H7 (cell line): ENCODE measurements at regions not wholly inside any gene's neighbourhood (a gene's known extent, or its start where the extent isn't known, plus 50 kb on each side); places are given as distances from the start of the nearest gene placed in this dataset.
"Not testable (repeated sequence)": the region's sequence is repeated elsewhere in the genome, so short reads cannot be mapped to it uniquely, and the experiment has no call there.

Source experiments
- DNase-seq: peaks from one replicate; pipeline ENCODE4 v3.0.0; 2012
- H3K27me3 ChIP-seq: 2 replicates; pipeline ENCODE4 v1.6.0; 2011; ENCODE audit warnings: mild to moderate bottlenecking, low read length; ENCODE audit not compliant: control insufficient read depth, insufficient read depth
- H3K36me3 ChIP-seq: replicated peaks from 2 replicates; pipeline ENCODE4 v1.5.1; 2011; ENCODE audit warnings: low read length; ENCODE audit not compliant: control insufficient read depth, insufficient read depth
- H3K4me3 ChIP-seq: 2 replicates; pipeline ENCODE4 v1.5.1; 2011; ENCODE audit warnings: low read depth, mild to moderate bottlenecking, control low read depth, low read length, moderate library complexity; ENCODE audit not compliant: insufficient read depth

DNA sequence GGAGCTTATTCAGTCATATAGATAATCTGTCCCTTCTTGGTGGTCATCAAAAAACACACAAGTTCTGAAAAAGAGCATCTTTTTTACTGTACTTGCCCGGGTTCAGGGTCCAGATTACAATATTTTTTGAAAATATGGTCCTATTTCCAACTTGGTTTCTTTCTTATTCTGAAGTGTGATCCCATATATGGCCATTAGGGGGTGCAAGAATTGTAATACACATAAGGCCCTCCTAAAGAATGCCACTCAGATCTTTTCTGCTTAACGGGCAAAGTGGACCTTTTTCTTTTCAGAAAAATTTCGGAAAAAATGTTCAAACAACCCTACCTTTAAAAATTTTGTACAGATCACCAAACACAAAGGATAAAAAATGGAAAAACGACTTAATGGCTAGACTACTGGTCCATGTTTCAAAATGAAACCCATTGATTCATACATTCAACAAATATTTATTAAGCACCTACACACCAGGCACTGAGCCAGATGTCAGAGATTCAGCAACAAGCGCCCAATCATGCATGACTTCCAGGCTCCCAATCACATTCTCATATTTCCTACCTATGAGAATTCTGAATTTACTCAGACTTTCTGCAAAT lies 102.0 kb upstream of the MYRIP start:
- peak; percentile 15 for DNase-seq
- Histone ChIP-seq H3K27me3 (no peaks in the 10 kb centered on the region), H3K36me3 (no peaks in the 10 kb centered on the region), H3K4me3 (no peak overlapping the region)

DNA sequence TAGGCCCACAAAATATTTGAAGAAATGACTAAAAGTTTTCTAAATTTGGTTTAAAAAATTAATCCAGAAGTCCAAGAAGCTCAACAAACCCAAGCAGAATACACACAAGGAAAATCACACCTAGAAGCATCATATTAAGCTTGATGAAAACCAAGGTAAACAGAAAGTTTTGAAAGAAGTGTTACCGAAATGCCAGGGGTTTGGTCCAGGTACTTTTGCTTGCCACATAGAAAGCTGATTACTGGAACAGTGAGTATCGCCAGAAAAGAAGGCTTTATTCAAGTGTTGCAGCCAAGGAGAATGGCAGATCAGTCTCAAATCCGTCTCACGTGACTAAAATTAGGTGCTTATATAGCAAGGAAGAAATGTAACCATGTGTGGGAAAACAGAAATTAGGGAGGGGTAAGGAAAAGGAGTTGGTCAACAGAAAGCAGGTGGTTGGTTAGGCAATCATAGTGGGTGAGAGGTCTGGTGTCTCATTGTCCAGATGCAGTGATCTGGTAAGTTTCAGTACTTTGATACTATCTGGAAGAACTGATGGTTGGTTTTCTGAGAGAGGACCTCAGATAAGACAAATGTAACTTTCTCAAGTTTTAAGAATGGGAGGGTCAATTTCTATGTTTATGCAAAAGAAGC lies 96.9 kb upstream of the MYRIP start:
- no peaks in the 10 kb centered on the region for H3K27me3 ChIP-seq
- no peak for DNase-seq
- H3K4me3 ChIP-seq = no peak overlapping the region
- H3K36me3 ChIP-seq = no peaks in the 10 kb centered on the region

- not testable (repeated sequence) for H3K27me3 ChIP-seq, DNase-seq, H3K4me3 ChIP-seq, H3K36me3 ChIP-seq
These were observed 96.1 kb upstream of the MYRIP start for GRCh38 chr3:39713341-39713740.

DNA sequence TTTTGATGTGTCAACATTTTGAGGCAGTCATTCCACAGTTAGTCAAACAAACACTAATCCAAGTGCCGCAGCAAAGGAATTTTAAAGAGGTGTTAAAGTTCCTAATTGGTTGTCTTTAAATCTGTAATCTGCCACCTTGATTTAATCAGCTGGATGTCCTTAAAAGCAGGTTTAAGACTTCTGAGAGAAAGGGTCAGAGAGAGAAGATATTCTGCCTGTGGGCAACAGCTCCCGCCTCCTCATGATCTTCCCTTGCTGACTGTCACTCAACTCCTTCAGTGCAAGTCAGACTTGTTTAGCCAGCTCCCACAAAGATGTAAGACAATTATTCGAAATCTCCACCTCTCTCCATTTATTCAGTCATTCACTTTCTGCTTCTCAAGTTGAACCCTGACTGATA lies 92.6 kb upstream of the MYRIP start:
- no peaks in the 10 kb centered on the region for H3K36me3 ChIP-seq
- H3K27me3 ChIP-seq = no peaks in the 10 kb centered on the region
- no peak overlapping the region for H3K4me3 ChIP-seq
- no peak for DNase-seq

DNA sequence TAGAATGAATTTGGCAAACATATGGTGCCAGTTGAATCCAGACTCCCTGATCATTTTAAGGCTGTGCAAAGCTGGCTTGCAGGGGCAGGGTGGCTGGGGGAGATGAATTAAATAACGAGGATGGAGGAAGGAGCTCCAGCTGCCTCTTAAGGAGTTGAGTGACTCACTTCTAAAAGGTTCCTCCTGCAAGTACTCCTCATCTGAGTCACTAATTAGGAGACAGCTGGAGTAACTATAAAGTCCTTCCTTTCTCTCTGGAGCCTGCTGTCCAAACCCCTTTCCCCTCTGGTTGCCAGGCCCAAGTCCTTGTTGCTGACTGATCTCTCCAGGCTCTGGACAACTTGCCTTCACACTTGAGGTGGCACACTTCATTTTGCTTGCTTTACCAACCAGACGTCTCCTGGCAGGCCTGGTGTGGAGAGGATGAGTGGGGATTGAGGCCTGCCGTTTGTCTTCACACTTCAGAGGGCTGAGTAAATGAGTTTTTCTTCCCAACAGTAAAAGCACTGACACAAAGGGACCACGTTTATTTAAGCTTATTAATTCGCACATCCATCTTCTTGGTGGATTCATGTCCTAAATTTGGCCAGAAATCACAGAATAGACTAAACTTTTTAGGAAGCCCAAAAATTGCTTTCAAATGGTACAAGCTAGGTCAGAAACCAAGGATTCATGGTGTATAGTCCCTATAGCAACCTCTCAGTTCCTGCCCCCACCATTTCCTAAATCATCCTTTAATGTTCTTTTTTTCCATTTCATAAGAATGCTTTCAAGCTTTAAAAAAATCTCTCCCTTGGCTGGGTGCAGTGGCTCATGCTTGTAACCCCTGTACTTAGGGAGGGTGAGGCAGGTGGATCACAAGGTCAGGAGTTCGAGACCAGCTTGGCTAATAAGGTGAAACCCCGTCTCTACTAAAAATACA lies 90.5 kb upstream of the MYRIP start:
- no peaks in the 10 kb centered on the region for H3K27me3 ChIP-seq
- H3K36me3 ChIP-seq = no peaks in the 10 kb centered on the region
- DNase-seq = no peak
- no peak overlapping the region for H3K4me3 ChIP-seq

DNA sequence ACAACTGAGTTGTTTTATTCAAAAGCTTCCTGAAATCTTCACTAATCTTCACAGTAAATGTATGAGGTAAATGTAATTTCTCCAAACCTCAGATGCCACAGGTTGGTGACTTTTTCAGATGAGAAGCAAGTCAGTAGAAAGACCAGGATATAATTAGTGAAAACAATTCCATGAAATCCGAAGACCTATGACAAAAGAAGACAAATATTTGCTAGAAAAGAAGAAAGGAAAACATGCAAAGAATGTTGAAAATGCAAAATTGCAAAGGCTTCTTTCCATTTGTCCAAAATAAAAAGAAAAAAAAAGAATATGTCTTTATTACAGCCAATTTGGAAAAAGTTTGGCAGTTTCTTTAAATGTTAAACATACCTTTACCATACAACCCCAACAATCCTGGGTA lies 88.3 kb upstream of the MYRIP start:
- Histone ChIP-seq H3K27me3 (no peaks in the 10 kb centered on the region), H3K36me3 (no peaks in the 10 kb centered on the region), H3K4me3 (no peak overlapping the region)
- no peak for DNase-seq

DNA sequence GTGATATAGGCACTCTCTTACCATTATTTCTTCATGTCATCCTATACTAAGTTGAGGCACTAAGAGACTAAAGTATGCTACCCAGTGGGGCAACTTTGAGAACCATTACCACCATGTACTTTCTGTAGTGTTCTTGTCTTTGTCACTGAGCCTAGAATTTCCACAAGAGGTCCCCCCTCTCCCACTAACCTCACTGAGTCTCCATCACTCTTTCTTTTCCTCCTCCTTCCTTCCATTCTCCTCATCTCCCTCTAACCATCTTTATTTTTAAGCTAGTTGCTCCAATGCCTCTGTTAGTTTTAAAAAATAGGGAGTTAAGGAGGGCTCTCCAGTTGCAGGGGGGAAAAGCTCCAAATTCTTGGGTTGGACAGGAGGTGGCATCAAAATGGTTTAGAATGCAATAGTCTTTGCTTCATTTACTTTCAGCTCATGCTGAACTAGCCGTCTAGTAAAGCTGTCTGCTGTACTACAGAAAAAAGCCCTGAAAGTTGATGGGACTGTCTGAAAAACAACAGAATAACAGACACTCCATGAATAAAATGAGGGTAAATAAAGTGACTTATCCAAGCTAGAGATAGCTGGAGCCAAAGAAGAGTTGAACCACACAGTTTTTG lies 85.1 kb upstream of the MYRIP start:
- DNase-seq = no peak
- Histone ChIP-seq H3K27me3 (no peaks in the 10 kb centered on the region), H3K36me3 (no peaks in the 10 kb centered on the region), H3K4me3 (no peak overlapping the region)

DNA sequence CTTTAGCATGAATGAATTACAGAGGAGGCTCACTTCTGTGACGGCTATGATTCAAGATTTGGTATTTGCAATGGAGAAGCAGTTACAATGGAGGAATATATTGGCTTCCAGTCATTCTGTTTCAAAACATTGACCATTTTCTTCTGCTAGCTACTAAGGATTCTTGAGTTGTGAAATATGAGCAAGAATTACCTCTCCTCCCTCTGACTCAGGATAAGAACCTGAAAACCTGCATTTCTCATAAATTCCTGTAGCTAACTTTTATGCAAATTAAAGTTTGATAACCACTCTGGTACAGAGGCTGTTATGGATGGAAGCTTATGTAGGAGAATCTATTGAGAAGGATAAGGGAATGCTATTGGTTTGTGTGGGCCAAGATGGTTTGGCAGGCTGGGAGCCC lies 84.1 kb upstream of the MYRIP start:
- no peak overlapping the region for H3K4me3 ChIP-seq
- no peaks in the 10 kb centered on the region for H3K36me3 ChIP-seq
- DNase-seq = no peak
- H3K27me3 ChIP-seq = no peaks in the 10 kb centered on the region

- H3K36me3 ChIP-seq = no peaks in the 10 kb centered on the region
- no peak overlapping the region for H3K4me3 ChIP-seq
- H3K27me3 ChIP-seq = no peaks in the 10 kb centered on the region
- peak; percentile 8 for DNase-seq
These were observed 82.0 kb upstream of the MYRIP start for GRCh38 chr3:39727415-39727814.

DNA sequence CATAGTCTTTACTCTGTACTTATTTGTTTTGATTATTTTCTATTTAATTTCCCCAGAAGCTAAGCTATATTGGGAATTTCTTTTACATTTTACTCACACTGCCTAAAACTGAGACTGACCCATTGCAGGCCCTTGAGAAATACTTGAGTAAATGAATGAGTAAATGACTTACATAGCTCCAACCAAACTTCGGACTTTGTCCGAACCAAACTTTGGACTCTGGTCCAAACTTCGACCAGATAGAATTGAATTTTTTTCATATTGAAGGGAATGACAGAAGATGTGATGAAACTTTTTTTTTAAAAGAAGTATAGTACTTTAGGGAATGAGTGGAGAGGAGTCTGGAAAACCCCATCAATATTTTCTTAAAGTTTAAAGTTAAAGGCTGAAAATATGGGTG lies 75.6 kb upstream of the MYRIP start:
- no peak overlapping the region for H3K4me3 ChIP-seq
- H3K36me3 ChIP-seq = no peaks in the 10 kb centered on the region
- H3K27me3 ChIP-seq = no peaks in the 10 kb centered on the region
- no peak for DNase-seq

DNA sequence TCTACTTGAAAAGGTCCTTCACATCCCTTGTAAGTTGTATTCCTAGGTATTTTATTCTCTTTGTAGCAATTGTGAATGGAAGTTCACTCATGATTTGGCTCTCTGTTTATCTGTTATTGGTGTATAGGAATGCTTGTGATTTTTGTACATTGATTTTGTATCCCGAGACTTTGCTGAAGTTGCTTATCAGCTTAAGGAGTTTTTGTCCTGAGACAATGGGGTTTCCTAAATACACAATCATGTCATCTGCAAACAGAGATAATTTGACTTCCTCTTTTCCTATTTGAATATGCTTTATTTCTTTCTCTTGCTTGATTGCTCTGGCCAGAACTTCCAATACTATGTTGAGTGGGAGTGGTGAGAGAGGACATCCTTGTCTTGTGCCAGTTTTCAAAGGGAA lies 69.8 kb upstream of the MYRIP start:
- DNase-seq, H3K27me3 ChIP-seq, H3K36me3 ChIP-seq, H3K4me3 ChIP-seq: not testable (repeated sequence)

GRCh38 chr3:39744746-39745145 lies 64.7 kb upstream of the MYRIP start:
- H3K36me3 ChIP-seq = no peaks in the 10 kb centered on the region
- DNase-seq = no peak
- no peaks in the 10 kb centered on the region for H3K27me3 ChIP-seq
- no peak overlapping the region for H3K4me3 ChIP-seq

- H3K27me3 ChIP-seq = no peaks in the 10 kb centered on the region
- H3K36me3 ChIP-seq = no peaks in the 10 kb centered on the region
- H3K4me3 ChIP-seq = no peak overlapping the region
- DNase-seq = no peak
These were observed 61.4 kb upstream of the MYRIP start for GRCh38 chr3:39748002-39748401.

DNA sequence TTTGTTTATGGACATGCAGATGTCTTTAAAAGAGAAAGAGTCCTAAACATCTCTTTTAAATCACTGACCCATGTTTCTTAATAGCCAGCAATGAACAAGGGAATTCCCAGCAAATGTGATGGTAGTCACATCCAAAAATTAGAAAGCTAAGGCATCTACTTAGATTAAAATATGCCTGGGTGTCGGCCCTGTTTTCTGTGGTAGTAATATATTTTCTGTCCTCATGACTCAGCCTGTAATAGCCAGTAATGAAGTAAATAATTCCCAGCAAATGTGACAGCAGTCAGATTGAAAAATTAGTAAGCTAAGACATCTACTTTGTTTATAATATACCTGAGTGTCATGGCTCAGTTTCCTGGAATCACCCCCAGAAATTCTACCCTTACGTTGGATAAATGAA lies 60.6 kb upstream of the MYRIP start:
- H3K4me3 ChIP-seq = no peak overlapping the region
- H3K27me3 ChIP-seq = no peaks in the 10 kb centered on the region
- H3K36me3 ChIP-seq = no peaks in the 10 kb centered on the region
- no peak for DNase-seq

DNA sequence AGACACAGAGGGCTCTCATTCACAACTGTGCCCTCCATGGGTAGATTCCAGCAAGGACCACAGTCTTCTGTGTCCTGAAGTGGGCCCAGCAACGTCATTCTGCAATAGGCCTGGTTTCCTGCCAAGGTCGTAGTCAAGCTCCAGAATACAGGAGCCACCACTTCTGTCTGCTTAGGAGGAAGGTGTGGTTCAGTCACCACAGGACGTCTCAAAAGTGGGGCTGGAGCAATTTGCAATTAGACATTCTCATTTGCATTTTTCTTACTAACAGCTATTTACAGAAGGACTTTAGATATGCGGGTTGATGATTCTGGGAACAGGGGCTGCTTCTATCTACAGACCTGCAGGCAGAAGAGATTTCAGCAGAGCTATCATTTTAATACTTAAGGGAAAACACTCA lies 58.7 kb upstream of the MYRIP start:
- DNase-seq = no peak
- no peak overlapping the region for H3K4me3 ChIP-seq
- H3K36me3 ChIP-seq = no peaks in the 10 kb centered on the region
- H3K27me3 ChIP-seq = no peaks in the 10 kb centered on the region
